ENCODE measurements at regions not wholly inside any gene's neighbourhood (a gene's known extent, or its start where the extent isn't known, plus 50 kb on each side); places are given as distances from the start of the nearest gene placed in this dataset.

- Histone ChIP-seq H3K4me2 (ENCODE audit: insufficient read depth, insufficient read length, low read length) (no peak overlapping the region), H4K5ac (ENCODE audit: insufficient read length, low read depth, low read length) (no peak overlapping the region), H2BK20ac (ENCODE audit: low read depth, low read length, poor library complexity, severe bottlenecking) (no peak overlapping the region), H3K14ac (ENCODE audit: insufficient read depth, low read length) (no peak overlapping the region), H3K27ac (ENCODE audit: insufficient read length, low read depth, low read length) (no peak overlapping the region), H4K91ac (ENCODE audit: insufficient read length, low read depth, low read length) (no peak overlapping the region), H4K20me1 (ENCODE audit: control insufficient read depth, insufficient read depth, insufficient read length) (no peaks in the 10 kb centered on the region), H3K56ac (ENCODE audit: insufficient read length, low read depth, low read length) (no peak overlapping the region), H3K4me1 (ENCODE audit: insufficient read depth, low read length) (no peaks in the 10 kb centered on the region), H3K9ac (ENCODE audit: extremely low read depth, insufficient read length, low read length) (no peak overlapping the region), H3K23me2 (ENCODE audit: insufficient read length, low read depth, low read length, poor library complexity, severe bottlenecking) (no peaks in the 10 kb centered on the region), H2BK15ac (ENCODE audit: low read depth, low read length) (no peak overlapping the region), H3K27me3 (ENCODE audit: insufficient read depth, low read length) (no peaks in the 10 kb centered on the region), H3K79me2 (ENCODE audit: insufficient read depth, low read length) (no peaks in the 10 kb centered on the region), H2BK120ac (ENCODE audit: low read depth, low read length, poor library complexity, severe bottlenecking) (no peak overlapping the region), H3K4ac (ENCODE audit: low read depth, low read length) (no peak overlapping the region), H3K9me3 (ENCODE audit: control insufficient read depth, low read depth, low read length) (no peaks in the 10 kb centered on the region), H2AFZ (ENCODE audit: low read length) (peak overlapping the region; percentile 90), H2BK5ac (ENCODE audit: insufficient read length, low read length) (no peak overlapping the region), H2BK12ac (ENCODE audit: insufficient read length, low read depth, low read length) (no peak overlapping the region), H4K8ac (replicated peaks; ENCODE audit: insufficient read length, low read depth, low read length) (no peak overlapping the region), H3T11ph (ENCODE audit: low read length) (no peak overlapping the region), H2AK5ac (ENCODE audit: insufficient read length, low read length) (no peak overlapping the region), H3K79me1 (ENCODE audit: insufficient read depth, low read depth, low read length, poor library complexity, severe bottlenecking) (no peaks in the 10 kb centered on the region), H3K18ac (ENCODE audit: insufficient read length, low read depth, low read length) (no peak overlapping the region), H3K23ac (ENCODE audit: insufficient read length, low read depth, low read length) (no peak overlapping the region)
- H3K27ac Mint-ChIP-seq = peak overlapping the region in 2 of 3 experiments; percentile 25 to 62; a peak in 3 of 7 replicates
- DNase-seq = peak; percentile 78
- no CpG with 5 or more reads among the region's 5 CpGs for WGBS (ENCODE audit: extremely low coverage, insufficient read length, low lambda C conversion rate)
- no peak overlapping the region for H3K4me3 Mint-ChIP-seq
- peaks cover 5 to 19% of the 10 kb centered on the region in 2 experiments; a peak in 4 of 5 replicates for H3K9me3 Mint-ChIP-seq
- H3K27me3 Mint-ChIP-seq (ENCODE audit: low read depth) = no peaks in the 10 kb centered on the region
- H3K4me1 Mint-ChIP-seq = peaks cover 8% of the 10 kb centered on the region in 2 experiments
- peaks cover 0 to 7% (median 0%) of the 10 kb centered on the region in 3 experiments; a peak in 4 of 7 replicates for H3K36me3 Mint-ChIP-seq (ENCODE audit: insufficient read depth in 1 of 3, low read depth in 3 of 3)
- TF ChIP-seq CTCF (conservative IDR thresholded peaks at IDR 0.05) = no peak
These were observed 627.0 kb downstream of the SI start for GRCh38 chr3:164451072-164451910.
